HG02763 (cell line): ENCODE measurements at regions not wholly inside any gene's neighbourhood (a gene's known extent, or its start where the extent isn't known, plus 50 kb on each side); places are given as distances from the start of the nearest gene placed in this dataset.
"Not testable (repeated sequence)": the region's sequence is repeated elsewhere in the genome, so short reads cannot be mapped to it uniquely, and the experiment has no call there.

Experiments used
- ATAC-seq: cut with Tn5 transposase; IDR thresholded peaks from one replicate; pipeline ENCODE4 v1.9.1; 2021; ENCODE audit warnings: mild to moderate bottlenecking, moderate library complexity; ENCODE audit not compliant: unreplicated experiment

GRCh38 chrX:3881898-3882552, 168.6 kb upstream of the PRKX start:
- ATAC-seq: peak; percentile 99

DNA sequence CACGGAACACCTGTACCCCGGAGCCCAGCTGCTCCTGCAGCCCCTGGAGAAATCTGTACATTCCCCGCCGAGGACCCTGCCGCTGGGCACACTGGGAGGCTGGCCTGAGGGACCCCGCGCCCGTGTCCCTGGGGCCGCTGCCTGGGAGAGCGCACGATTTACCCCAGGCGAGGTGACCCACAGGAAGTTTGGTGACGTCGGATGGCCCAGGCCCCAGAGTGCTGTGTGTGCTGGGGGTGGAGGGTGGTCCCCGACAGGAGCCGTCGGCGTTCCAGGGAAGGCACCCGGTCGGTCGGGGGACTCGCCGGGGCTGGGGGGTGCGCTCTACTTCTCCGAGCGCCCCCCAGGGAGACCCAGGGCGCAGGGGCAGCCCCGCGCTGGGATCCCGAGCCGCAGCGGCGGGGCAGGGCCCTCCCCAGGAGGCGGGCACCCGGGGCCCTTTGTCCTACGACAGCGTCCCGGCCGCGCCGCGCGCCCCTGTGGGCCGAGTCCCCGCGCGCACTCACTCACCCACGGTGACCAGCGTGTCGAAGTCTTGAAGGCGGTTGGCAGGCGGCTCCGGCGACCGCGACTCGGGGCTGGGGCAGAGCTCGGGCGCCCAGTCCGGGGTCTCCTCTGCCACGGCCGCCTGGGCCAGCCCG, 167.9 kb upstream of the PRKX start:
- peak; percentile 33 for ATAC-seq

DNA sequence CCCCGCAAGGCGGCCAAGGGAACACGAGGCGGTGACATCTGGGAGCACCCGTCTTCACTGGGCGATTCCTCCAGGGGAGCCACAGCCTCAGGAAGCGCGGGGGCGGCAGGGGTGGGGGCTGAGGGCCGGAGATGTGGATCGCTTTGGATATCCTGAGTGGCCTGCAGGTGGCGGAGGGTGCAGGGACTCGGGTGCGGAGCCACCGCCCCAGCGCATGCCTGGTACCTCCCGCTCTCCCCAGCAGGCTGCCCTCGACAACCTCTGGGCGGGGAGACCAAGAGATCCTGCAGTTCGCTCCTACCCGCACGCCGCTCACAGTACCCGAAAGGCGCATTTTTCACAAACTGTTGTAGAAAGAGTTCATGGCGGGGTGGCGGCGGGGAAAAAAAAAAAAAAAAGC, 162.9 kb upstream of the PRKX start:
- ATAC-seq: not testable (repeated sequence)

DNA sequence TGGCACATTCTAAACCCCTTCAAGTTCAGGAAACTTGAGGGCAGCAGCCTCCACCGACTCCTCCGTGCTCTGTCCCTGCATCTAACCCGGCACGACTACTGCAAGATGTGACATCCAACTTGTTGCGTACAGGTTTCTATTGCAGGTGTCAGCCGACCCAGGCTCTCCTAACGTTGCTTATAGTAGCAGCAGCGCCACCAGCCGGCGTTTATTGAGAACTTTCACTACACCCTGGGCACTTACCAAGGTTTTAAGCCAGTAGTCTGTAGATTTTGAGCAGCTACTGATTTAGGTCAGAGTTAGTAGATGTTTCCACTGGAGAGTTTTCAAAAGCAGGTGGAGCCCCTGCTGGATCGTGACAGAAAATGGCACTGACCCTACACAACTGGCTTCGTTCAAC, 162.2 kb upstream of the PRKX start:
- ATAC-seq: not testable (repeated sequence)

- not testable (repeated sequence) for ATAC-seq
Measured at GRCh38 chrX:3872226-3872879, 158.9 kb upstream of the PRKX start.

DNA sequence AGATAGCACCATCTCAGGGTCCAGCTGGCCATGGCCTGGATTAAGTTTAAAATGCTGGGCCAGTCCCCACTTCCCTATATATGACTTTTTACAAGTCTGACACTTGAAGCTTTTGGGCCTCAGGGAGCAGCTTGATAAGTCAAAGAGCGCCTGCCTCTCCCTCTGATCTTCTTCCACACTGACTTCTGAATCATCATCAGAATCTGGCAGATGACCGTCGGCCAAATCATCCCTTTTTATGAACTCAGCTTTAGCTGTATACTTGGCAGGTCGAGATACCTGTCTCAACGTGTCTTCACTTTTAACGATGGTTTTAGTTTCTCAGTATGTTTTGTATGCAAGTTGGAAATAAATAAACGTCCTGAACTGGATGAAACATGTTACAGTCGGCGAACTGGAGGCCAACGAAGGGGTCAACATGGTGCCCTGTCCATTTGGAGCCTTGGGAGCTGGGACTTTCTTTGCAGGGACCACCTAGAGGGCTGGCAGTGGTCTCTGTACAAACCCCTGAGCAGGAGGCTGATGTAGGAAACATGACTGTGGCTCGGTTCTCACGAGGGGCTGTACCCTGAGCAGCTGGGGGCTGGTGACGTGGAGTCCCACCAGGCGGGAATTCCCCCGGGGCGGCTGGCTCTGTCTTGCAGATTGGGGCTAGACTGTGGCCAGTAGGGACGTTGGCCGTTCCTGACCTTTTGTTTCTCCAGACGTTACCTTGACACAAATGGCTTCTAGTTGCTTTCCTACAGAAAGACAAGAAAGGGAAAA, 153.8 kb upstream of the PRKX start:
- ATAC-seq: not testable (repeated sequence)

DNA sequence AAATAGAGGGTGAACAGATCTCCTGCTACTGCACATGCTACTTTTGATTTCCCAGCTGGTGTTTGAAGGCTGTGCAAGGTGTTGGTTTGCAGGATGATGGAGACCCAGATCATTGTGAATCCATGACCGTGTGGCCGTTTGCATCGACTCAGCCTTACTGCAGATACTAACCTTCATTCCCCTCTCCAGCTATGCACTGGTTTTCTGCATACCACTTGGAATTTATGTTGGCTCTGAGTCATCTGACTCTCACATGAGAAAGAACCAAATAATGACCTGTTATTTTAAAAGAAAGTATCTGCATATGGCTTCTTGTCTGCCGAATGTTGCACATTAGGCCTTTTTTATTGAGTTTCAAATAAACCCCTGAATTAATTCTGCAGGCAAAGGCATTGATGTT, 144.9 kb upstream of the PRKX start:
- not testable (repeated sequence) for ATAC-seq

DNA sequence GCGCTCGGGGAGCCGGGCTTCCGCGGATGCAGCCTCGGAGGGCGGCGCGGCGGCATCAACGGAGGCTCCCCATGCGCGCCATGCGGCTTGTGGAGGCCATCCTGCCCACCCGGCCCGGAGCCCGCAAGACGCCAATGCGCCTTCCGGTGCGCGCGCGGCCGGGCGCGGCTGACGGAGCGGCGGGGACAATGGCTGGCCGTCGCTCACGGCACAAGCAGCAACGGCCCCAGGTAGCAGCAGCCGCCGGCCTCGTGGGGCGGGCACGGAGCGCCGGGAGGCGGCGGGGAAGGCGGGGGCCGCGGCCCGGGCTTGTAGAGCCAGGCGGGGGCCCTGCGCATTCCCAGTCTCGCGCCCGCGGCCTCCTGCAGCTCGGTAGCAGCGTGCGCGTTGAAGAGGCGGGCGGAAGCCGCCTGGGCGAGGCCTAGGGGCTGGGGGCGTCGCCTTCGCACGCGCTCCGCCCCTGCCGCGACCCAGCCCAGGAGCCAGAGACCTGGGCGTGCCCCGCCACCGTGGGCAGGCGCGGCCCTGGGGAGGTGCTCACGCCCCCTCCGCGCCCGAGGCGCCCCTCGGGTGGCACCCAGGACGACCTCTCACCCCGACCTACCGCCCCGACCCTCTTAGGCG, 130.2 kb upstream of the PRKX start:
- peak; percentile 96 for ATAC-seq

DNA sequence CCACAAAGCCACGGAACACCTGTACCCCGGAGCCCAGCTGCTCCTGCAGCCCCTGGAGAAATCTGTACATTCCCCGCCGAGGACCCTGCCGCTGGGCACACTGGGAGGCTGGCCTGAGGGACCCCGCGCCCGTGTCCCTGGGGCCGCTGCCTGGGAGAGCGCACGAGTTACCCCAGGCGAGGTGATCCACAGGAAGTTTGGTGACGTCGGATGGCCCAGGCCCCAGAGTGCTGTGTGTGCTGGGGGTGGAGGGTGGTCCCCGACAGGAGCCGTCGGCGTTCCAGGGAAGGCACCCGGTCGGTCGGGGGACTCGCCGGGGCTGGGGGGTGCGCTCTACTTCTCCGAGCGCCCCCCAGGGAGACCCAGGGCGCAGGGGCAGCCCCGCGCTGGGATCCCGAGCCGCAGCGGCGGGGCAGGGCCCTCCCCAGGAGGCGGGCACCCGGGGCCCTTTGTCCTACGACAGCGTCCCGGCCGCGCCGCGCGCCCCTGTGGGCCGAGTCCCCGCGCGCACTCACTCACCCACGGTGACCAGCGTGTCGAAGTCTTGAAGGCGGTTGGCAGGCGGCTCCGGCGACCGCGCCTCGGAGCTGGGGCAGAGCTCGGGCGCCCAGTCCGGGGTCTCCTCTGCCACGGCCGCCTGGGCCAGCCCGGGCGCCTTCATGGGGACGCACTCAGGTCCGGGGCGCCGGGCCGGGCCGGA, 129.5 kb upstream of the PRKX start:
- ATAC-seq: peak; percentile 69

- not testable (repeated sequence) for ATAC-seq
Measured at GRCh38 chrX:3838754-3839153, 125.3 kb upstream of the PRKX start.

DNA sequence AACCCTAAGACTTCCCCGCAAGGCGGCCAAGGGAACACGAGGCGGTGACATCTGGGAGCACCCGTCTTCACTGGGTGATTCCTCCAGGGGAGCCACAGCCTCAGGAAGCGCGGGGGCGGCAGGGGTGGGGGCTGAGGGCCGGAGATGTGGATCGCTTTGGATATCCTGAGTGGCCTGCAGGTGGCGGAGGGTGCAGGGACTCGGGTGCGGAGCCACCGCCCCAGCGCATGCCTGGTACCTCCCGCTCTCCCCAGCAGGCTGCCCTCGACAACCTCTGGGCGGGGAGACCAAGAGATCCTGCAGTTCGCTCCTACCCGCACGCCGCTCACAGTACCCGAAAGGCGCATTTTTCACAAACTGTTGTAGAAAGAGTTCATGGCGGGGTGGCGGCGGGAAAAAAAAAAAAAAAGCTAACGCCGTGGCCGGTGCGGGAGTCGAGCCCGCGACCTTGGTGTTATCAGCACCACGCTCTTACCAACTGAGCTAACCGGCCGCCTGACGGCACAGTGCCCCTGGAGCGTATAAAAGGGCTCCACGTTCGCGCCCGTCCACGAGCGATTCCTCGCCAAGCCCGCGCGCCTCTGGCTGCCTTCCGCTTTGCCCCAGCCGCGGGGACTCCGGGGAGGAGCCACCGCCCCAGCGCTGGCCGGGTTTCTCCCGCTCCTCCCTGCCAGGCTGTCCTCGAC, 124.7 kb upstream of the PRKX start:
- not testable (repeated sequence) for ATAC-seq

GRCh38 chrX:3837211-3837610, 123.8 kb upstream of the PRKX start:
- not testable (repeated sequence) for ATAC-seq

- not testable (repeated sequence) for ATAC-seq
Measured at GRCh38 chrX:3833761-3834542, 120.5 kb upstream of the PRKX start.

GRCh38 chrX:3830020-3830419, 116.6 kb upstream of the PRKX start:
- not testable (repeated sequence) for ATAC-seq

GRCh38 chrX:3829041-3829531, 115.6 kb upstream of the PRKX start:
- not testable (repeated sequence) for ATAC-seq

- ATAC-seq: not testable (repeated sequence)
Measured at GRCh38 chrX:3828378-3829040, 115.1 kb upstream of the PRKX start.

DNA sequence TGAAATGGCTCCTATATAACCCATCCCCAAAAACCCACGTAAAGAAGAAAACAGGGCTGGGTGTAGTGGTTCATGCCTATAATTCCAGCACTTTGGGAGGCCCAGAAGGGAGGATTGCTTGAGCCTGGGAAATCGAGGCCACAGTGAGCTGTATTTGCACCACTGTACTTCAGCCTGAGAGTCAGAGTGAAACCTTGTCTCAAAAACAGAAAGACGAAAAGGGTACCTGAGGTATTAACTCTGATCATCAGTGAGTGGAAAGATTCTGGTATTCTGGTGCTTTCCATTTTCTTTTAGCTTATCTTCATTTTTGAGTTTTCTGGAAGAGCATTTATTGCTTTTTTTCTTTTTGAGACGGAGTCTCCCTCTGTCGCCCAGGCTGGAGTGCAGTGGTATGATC, 110.6 kb upstream of the PRKX start:
- not testable (repeated sequence) for ATAC-seq

- ATAC-seq: no peak
Measured at GRCh38 chrX:3820167-3820566, 106.7 kb upstream of the PRKX start.
